ENCODE measurements at regions not wholly inside any gene's neighbourhood (a gene's known extent, or its start where the extent isn't known, plus 50 kb on each side); places are given as distances from the start of the nearest gene placed in this dataset.
"Not testable (repeated sequence)": the region's sequence is repeated elsewhere in the genome, so short reads cannot be mapped to it uniquely, and the experiment has no call there.

DNA sequence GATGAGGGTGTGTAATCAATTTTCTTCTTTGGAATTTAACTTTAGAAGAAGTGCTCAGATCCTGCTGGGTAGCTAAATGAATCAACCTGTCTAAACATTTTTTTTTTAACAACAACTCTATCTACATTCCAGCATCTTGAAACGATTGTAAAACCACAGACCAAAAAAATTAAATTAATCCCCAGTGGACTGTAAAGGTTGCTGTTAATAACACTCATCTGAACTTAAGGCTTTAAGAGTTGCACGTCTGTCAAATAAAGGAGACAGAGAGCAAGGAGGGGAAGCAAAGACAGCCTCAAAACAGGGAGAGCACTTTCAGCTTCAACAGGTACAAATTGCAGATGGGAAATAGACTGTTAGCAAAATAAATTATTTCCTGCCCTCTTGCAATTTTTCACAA, 548.5 kb downstream of the DTWD2 start:
- peaks cover 0 to 6% of the 10 kb centered on the region in 2 donors for H3K9me3 Mint-ChIP-seq
- H3K27ac Mint-ChIP-seq, result no peak overlapping the region
- ATAC-seq (no peak), DNase-seq (ENCODE audit: low spot score in 2 of 2) (no peak)
- H3K36me3 Mint-ChIP-seq, result no peaks in the 10 kb centered on the region

- ATAC-seq (no peak), DNase-seq (ENCODE audit: low spot score in 2 of 2) (no peak)
- Mint-ChIP-seq H3K9me3 (no peaks in the 10 kb centered on the region), H3K36me3 (no peaks in the 10 kb centered on the region), H3K27ac (no peak overlapping the region)
These were observed 553.2 kb downstream of the DTWD2 start for GRCh38 chr5:118435131-118435530.

DNA sequence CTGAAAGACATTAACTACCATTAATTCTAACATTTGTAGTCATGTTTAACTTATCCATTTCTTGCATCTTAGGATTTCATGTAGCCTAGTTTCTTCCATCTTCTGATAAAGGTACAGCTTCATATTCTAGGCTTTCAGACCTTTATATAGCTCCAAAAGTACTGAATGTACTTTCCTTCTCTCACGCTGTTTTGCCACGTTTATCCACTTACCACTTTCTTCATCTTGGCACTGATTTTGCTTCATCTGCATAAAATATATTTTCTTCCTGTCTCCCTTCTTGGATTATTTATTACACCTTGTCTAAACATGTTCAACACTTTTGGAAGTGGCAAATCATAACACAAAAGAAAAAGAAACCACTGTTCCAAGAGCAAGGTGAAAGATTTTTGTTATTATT, 553.8 kb downstream of the DTWD2 start:
- no peak for DNase-seq (ENCODE audit: low spot score in 2 of 2)
- Mint-ChIP-seq H3K27ac (no peak overlapping the region), H3K36me3 (no peaks in the 10 kb centered on the region), H3K9me3 (peaks cover 0 to 5% of the 10 kb centered on the region in 2 donors)
- no peak for ATAC-seq

DNA sequence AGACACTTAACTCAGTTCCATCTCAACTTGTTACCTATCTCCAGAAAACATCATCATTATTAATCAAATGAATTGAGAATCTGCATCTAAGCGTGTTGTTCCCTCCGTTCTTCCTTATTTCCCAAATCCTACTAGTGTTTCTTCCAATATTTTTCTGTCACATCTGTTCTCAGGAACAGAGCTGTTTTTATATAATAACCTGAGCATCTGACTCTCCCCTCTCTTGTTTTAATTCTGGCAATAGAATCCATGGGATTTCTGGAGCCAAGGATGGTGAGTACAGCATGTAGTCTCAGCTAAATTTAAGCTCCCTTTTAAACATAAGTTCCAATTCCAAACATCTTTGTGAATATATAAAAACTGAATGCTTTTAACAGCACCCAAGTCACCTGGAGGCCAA, 558.3 kb downstream of the DTWD2 start:
- Mint-ChIP-seq H3K36me3 (no peaks in the 10 kb centered on the region), H3K9me3 (peaks cover 4 to 20% of the 10 kb centered on the region in 2 donors), H3K27ac (no peak overlapping the region)
- no peak for ATAC-seq
- DNase-seq (ENCODE audit: low spot score in 2 of 2), result no peak

DNA sequence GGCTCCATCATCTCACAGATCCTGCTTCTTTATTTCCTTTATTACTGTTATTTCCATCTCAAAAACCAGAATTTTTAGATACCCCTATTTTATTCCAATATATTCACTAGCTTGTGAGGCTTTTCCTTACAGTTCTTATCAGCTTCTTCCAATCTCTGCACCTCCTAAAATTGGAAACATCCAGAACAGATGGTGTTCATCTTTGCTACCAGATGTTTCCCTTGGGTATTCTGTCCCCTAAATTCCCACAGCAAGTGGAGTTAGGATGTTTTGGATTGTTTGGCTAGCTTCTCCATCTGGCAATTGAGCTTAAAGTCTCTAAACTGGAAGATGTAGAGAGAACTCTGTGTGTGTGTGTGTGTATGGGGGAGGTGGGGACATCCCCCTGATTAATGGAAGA, 580.4 kb downstream of the DTWD2 start:
- peaks cover 7 to 10% of the 10 kb centered on the region in 2 donors for H3K9me3 Mint-ChIP-seq
- no peak for ATAC-seq

GRCh38 chr5:118405650-118406061, 582.7 kb downstream of the DTWD2 start:
- DNase-seq (ENCODE audit: low spot score in 2 of 2), result no peak

More for the DNA sequence above, 580.4 kb downstream of the DTWD2 start:
- H3K27ac Mint-ChIP-seq, result no peak overlapping the region
- no peak for DNase-seq (ENCODE audit: low spot score in 2 of 2)
- H3K36me3 Mint-ChIP-seq, result no peaks in the 10 kb centered on the region

DNA sequence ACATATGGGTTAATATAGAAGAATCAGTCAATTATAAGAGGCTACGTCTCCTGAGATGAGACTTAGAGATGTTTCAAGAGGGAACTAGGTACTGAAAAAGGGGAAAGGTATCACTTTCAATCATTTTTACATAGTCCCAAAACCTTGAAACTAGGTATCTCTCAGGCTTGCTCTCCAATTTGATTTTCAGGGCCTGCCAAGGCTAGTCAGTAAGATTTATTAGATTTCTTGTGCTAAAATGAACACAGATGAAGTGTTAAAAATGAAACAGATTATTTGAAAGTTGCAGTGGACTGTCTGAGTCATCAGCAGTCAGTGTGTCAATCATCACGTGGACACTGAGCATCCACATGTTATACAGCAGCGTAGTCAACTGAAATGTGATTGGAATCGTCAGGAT, 591.1 kb downstream of the DTWD2 start:
- DNase-seq (ENCODE audit: low spot score in 2 of 2), result no peak
- no peak for ATAC-seq
- no peak overlapping the region for H3K27ac Mint-ChIP-seq
- H3K9me3 Mint-ChIP-seq, result peaks cover 4 to 15% of the 10 kb centered on the region in 2 donors
- H3K36me3 Mint-ChIP-seq, result no peaks in the 10 kb centered on the region

More at GRCh38 chr5:118405650-118406061, 582.7 kb downstream of the DTWD2 start:
- Mint-ChIP-seq H3K9me3 (peaks cover 11% of the 10 kb centered on the region in 2 donors), H3K27ac (no peak overlapping the region), H3K36me3 (no peaks in the 10 kb centered on the region)
- ATAC-seq, result no peak

DNA sequence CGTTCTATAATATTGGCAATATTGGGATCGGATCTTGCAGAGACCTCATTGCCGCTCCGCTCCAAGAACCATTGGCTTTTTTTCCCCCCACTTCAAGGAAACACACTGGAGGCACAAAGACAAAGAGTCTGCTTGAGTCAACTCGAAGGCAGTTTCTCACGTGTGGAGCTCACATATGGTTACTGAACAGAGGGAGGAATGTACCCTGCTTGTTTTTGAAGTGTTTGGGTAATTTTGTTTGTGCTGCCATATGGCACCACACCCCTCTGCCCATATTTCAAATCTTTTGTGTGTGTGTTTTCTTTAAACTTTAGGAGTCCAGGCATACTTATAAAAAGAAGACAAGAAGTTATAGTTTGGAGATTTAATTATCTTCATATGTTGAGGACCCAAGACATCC, 595.9 kb downstream of the DTWD2 start:
- H3K9me3 Mint-ChIP-seq, result no peaks in the 10 kb centered on the region
- ATAC-seq (no peak), DNase-seq (ENCODE audit: low spot score in 2 of 2) (no peak)
- no peak overlapping the region for H3K27ac Mint-ChIP-seq
- no peaks in the 10 kb centered on the region for H3K36me3 Mint-ChIP-seq

DNA sequence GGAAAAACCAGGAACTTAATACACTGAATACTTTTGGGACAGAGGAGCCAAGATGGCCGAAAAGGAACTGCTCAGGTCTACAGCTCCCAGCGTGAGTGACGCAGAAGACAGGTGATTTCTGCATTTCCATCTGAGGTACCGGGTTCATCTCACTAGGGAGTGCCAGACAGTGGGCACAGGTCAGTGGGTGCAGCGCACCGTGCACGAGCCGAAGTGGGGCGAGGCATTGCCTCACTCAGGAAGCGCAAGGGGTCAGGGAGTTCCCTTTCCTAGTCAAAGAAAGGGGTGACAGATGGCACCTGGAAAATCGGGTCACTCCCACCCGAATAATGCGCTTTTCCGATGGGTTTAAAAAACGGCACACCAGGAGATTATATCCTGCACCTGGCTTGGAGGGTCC, 605.4 kb downstream of the DTWD2 start:
- H3K9me3 Mint-ChIP-seq; DNase-seq (ENCODE audit: low spot score in 2 of 2); H3K27ac Mint-ChIP-seq; ATAC-seq: not testable (repeated sequence)
- H3K36me3 Mint-ChIP-seq, result peaks cover 6 to 13% of the 10 kb centered on the region in 2 donors

DNA sequence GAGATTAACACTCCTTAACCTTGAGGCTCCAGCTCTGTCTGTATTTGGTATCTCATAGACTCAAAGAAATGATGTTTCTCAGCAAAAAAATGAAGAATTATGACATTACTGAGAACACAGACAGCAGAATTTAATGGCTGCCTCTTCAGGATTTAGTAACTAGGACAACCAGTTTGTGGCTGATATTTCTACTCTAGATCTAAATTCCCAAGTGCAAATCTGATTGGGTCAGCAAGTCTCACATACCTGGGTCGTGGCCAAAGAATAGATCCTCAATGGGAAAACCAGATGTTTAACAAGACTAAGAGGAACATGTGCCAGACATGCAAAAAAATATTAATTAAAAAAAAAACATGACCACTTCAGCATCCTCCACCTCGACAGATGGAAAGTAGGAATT, 608.9 kb downstream of the DTWD2 start:
- Mint-ChIP-seq H3K9me3 (peaks cover 0 to 4% of the 10 kb centered on the region in 2 donors), H3K36me3 (peaks cover 6 to 7% of the 10 kb centered on the region in 2 donors), H3K27ac (no peak overlapping the region)
- ATAC-seq (no peak), DNase-seq (ENCODE audit: low spot score in 2 of 2) (no peak)

DNA sequence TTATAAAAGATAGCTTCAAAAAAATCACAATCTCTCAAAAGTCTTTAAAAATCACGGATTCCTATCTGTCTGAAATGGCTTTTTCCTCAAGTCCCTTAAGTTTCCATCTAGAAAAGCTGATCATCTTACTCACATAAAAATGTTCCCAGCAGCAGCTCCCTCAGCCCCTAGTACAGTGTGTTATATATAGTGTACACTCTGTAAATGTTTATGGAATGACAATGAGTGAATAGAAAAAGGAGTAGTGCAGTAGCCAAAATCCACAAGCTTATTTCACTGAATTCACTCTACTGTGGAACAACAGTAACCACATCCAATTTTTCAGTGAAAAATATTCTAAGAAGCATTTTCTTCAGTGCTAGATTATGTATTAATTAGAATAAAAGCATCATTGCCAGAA, 609.4 kb downstream of the DTWD2 start:
- Mint-ChIP-seq H3K27ac (no peak overlapping the region), H3K36me3 (peaks cover 6 to 7% of the 10 kb centered on the region in 2 donors), H3K9me3 (peaks cover 0 to under 1% of the 10 kb centered on the region in 2 donors)
- ATAC-seq (no peak), DNase-seq (ENCODE audit: low spot score in 2 of 2) (no peak)

DNA sequence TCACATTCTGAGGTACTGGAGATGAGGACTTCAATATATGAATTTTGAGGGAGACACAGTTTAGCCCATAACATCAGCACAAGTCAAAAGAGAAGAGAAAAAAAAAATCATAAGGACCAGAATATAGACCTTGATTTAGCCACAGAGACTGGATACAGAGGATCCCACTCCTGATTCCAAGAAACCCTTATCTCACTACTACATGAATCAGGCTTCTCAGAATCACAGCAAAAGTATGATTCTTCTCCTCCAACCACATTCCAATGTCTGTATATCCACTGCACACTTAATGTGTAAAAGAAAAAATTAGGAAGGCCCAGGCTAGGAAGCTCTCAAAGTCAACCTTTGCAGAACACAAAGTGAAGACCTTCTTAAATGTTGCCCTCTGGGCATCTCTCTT, 610.9 kb downstream of the DTWD2 start:
- Mint-ChIP-seq H3K27ac (no peak overlapping the region), H3K36me3 (no peaks in the 10 kb centered on the region), H3K9me3 (no peaks in the 10 kb centered on the region)
- no peak for ATAC-seq
- DNase-seq (ENCODE audit: low spot score in 2 of 2), result no peak

GRCh38 chr5:118371973-118372831, 616.1 kb downstream of the DTWD2 start:
- Mint-ChIP-seq H3K36me3 (no peaks in the 10 kb centered on the region), H3K27ac (no peak overlapping the region), H3K9me3 (peaks cover 0 to 3% of the 10 kb centered on the region in 2 donors)
- no peak for ATAC-seq
- no peak for DNase-seq (ENCODE audit: low spot score in 2 of 2)

DNA sequence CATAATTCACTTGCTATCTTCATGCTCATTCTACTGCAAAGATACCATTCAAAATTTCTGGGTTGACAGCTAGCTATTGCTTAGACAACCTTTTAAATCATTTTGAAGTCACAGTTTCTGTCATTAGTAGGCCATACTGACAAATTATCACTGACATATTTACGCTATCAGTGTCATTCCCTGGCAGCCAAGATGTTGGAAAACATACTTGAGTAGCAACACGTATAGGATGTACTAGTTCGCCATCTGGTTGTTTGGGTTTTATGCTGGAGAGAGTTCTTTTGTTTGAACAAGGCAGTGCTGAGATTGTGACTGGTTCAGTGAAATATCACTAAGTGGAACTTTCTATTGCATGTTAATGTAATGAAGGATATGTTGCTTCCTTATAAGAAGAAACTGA, 621.9 kb downstream of the DTWD2 start:
- Mint-ChIP-seq H3K27ac (no peak overlapping the region), H3K9me3 (peaks cover 2 to 3% of the 10 kb centered on the region in 2 donors), H3K36me3 (no peaks in the 10 kb centered on the region)
- ATAC-seq (no peak), DNase-seq (ENCODE audit: low spot score in 2 of 2) (no peak)

DNA sequence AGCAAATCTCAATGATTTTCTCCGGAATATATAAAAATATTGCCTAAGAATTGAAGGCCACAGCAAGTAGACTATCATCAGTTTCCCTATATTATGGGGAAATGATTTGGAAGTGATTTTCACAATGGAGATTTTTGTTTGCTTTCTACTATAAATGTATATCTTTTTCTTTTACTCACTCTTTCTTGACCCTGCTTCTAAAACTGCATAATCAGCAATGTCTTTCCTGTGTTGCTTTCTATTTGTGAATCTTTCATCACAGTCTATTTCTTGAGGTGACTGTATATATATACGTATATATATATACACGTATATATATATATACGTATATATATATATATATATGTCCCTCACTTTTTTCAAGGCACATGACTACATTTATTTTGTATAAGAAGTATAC, 622.6 kb downstream of the DTWD2 start:
- DNase-seq (ENCODE audit: low spot score in 2 of 2) (no peak), ATAC-seq (no peak)
- Mint-ChIP-seq H3K27ac (no peak overlapping the region), H3K9me3 (peaks cover 0 to 3% of the 10 kb centered on the region in 2 donors), H3K36me3 (no peaks in the 10 kb centered on the region)

DNA sequence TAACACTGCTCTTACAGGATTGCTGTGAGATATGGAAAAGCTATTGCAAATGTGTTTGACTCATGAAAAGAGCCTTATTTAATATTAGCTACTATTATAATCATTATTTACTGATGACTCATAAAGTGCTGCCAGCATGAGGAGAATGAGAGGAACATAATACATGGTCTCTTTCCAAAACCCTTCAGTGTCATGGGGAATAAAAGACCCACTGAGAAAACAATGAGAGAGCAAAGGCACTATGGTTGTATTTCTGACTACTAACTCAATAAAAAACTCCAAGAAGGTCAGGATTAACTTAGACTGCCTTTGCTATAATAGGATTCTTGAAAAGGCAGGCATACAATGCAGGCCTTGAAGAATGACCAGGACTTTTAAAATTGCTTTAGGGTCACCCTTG, 633.5 kb downstream of the DTWD2 start:
- peaks cover 4 to 5% of the 10 kb centered on the region in 2 donors for H3K9me3 Mint-ChIP-seq
- DNase-seq (ENCODE audit: low spot score in 2 of 2) (no peak), ATAC-seq (no peak)
- no peak overlapping the region for H3K27ac Mint-ChIP-seq
- H3K36me3 Mint-ChIP-seq, result no peaks in the 10 kb centered on the region

DNA sequence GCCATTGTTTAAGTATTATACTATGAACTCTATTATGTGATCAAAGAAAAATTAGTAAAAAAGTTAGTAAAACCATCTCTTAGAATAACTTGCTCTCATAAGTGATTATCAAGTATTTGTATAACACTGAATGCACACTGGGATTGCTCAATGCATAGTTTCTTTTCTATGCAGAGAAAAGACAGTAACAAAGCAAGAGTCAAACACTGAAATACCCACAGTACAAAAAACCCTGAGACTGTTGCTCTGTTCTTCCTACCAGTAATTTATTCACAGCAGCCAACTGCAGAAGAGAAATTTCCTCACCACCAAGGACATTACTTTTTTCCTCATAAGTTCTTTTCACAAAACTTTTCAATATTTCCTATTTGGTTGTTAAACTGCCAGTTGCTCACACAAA, 634.4 kb downstream of the DTWD2 start:
- DNase-seq (ENCODE audit: low spot score in 2 of 2) (no peak), ATAC-seq (no peak)
- Mint-ChIP-seq H3K27ac (no peak overlapping the region), H3K9me3 (peaks cover 4 to 5% of the 10 kb centered on the region in 2 donors), H3K36me3 (no peaks in the 10 kb centered on the region)

GRCh38 chr5:118336468-118336867, 651.9 kb downstream of the DTWD2 start:
- H3K9me3 Mint-ChIP-seq, result peaks cover 7 to 21% of the 10 kb centered on the region in 2 donors
- ATAC-seq, result no peak
- H3K27ac Mint-ChIP-seq, result no peak overlapping the region
- no peaks in the 10 kb centered on the region for H3K36me3 Mint-ChIP-seq
- DNase-seq (ENCODE audit: low spot score in 2 of 2), result no peak

All from activated naive CD4-positive, alpha-beta T cell treated with anti-CD3 and anti-CD28 coated beads, Interleukin-2, amount 50 U/mL, for 72 hours (primary cell).